ENCODE measurements at regions not wholly inside any gene's neighbourhood (a gene's known extent, or its start where the extent isn't known, plus 50 kb on each side); places are given as distances from the start of the nearest gene placed in this dataset.
"Not testable (repeated sequence)": the region's sequence is repeated elsewhere in the genome, so short reads cannot be mapped to it uniquely, and the experiment has no call there.

DNA sequence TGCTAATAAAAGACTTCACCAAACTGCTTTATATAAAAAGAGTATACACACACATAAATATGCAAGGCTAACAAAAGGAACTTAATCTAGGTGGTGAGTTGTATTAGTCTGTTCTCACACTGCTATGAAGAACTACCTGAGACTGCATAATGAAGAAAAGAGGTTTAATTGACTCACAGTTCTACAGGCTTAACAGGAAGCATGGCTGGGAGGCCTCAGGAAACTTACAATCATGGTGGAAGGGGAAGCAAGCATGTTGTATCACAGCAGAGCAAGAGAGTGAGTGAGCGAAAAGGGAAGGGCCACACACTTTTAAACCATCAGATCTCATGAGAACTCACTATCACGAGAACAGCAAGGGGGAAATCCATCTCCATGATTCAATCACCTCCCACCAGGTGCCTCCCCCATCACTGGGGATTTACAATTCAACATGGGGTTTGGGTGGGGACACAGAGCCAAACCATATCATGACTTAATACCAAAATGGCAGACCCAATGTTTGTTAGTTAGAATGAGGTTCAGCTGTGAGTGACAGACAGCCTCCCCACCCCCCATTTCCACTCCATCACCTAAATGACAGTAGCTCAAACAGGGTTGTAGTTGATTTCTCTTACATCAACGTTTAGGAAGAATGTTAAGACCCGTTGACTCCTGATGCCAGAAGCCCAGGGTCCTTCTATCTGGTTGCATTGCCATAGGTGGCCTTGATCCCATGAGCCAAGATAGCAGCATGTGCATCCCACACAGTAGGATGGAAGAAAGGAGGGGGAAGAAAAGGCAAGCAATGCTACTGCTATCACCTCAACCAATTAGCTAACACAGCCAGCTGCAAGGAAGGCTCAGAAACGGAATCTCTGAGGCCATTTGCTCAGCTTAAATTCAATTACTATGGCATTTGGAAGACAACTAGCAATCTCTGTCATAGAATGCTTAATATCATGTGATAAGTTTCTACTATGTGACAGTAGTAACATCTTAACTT is 77.0 kb downstream of the CCDC71L start:
- DNase-seq, result no peak

DNA sequence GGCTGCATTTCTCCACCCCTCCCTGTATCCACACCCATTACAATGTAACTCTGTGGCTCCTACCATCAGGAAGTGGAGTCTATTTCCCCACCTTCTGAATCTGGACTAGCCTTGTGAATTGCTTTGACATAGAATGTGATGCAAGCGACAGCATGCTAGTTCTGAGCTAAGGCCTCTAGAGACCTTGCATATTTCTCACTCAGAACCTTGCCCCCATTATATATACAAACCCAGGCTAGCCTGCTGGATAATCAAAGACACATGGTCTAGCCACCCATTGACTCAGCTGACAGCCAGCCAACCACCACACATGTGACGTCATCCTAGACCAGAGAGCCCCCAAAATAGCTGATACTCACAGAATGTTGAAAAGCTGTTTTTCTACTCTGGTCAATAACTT is 77.9 kb downstream of the CCDC71L start:
- DNase-seq, result no peak

DNA sequence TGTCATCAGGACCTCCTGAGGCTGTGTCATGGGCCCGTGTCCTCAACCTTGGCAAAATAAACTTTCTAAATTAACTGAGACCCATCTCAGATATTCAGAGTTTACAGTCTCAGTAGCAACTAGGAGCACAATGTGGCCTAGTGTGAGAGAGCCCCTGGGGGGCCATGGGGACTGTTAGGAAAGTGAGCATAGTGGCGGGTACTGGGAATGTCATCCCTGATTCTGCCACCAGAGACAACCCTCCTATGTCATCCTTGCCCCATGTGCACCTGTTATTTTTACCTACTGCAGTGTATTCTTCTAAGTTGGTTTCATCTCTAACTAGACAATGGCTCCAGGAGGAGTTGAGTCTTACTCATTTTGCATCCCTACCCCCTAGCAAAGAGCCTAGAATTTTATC is 78.6 kb downstream of the CCDC71L start:
- no peak for DNase-seq

DNA sequence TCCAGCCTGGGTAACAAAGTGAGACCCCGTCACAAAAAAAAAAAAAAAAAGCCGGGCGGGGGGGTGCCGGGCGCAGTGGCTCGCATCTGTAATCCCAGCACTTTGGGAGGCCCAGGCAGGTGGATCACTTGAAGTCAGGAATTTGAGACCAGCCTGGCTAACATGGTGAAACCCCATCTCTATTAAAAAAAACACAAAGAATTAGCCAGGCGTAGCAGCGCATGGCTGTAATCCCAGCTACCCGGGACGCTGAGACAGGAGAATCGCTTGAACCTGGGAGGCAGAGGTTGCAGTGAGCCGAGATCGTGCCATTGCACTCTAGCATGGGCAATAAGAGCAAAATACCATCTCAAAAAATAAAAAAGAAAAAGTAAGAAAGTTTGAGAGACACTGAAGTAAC is 81.9 kb downstream of the CCDC71L start:
- not testable (repeated sequence) for DNase-seq

DNA sequence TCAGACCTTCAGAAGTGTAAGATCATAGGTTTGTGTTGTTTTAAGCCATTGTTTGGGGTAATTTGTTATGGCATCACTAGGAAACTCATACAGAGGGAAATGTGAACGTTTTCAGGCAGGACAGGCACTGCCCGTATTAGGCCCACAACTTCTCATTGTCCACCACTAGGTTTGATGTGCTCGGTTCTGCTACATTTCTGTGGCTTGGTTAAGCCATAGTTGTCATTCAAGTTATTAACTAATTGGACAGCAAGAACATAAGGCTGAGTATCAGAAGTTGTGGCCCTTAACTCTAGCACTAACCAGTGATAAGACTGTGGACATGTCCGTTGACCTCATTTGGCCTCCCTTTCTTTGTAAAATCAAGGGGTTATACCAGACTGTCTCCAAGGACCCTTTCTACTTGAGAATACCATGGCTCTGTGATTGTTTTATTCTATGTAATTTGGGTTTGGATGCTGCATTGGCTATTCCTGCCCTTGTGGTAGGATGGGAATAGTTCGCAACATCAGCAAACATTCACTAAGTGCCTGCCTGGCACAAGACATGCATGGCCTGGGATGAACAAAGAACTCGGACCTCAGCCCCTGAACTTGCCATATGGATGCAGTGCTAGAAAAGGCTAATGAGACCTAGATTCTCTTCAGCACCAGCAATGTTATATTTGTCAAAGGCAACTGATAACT is 85.7 kb downstream of the CCDC71L start:
- DNase-seq, result no peak

DNA sequence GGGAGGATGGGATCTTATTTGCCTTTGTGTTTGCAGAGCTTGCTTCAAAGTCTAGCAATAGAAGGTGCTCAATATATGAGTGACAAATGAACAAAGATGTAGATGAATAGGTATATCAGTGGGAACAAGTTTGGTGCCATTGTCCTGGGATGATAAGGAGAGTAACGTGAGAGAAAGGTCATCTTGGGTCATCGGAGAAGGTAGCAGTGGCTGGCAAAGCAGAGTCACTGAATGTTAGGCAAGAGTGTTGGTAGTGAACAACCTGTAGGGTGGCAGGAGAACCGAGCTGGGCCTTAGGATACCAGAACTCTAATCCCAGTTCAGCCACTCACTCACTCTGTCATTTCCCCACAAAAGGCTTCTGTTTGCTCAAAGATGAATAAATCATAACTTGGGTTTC is 87.2 kb downstream of the CCDC71L start:
- DNase-seq, result no peak

DNA sequence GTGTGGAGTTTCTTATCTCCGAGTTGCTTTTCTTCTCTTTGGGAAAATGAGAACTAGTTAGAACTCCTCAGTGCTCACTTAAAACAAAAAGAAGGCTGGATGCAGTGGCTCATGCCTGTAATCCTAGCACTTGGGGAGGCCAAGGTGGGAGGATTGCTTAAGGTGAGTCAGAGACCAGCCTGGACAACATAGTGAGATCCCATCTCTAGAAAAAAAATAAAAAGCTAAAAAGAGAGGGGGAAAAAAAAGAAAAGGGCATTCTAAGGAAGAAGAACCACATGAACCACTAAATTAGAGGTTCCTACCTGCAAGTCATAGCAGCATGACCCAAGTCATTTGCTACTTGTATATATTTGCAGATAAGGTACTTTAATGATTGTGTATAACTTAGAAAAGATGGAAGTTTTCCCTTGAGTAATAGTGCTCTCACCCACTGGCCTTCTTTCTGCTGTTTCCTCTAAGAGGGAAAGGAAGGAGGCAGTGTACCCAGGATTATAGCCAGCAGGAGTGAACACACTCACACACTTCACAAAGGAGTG is 87.8 kb downstream of the CCDC71L start:
- DNase-seq, result no peak

DNA sequence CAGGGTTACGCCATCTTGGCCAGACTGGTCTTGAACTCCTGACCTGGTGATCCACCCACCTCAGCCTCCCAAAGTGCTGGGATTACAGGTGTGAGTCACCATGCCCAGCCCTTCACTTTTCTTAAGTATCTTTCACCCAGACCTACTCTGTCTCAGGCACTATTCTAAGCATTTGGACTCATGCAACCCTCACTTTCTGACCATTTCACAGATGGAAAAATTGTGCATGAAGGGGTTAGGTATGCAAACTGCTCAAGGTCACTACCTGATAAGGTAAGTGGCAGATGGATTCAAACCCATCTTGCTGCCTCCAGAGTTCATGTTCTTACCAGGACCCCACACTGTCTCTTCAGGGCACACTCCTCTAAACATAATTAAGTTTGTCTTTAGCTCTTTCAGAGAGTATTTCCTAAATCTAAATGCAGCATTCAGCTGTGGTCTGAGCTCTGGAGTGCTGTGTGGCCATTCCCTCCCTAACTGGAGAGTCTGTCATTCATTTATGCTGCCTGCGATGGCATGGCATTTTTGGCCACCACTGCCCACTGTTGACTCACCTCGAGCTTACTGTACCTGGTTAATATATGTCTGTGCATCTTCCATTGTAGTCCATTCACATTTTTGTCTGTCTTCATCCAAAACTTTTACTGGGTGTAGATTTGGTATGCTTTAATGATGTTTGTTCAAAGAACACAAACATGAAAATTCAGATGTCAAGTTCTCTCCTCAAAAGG is 88.4 kb downstream of the CCDC71L start:
- DNase-seq, result no peak

DNA sequence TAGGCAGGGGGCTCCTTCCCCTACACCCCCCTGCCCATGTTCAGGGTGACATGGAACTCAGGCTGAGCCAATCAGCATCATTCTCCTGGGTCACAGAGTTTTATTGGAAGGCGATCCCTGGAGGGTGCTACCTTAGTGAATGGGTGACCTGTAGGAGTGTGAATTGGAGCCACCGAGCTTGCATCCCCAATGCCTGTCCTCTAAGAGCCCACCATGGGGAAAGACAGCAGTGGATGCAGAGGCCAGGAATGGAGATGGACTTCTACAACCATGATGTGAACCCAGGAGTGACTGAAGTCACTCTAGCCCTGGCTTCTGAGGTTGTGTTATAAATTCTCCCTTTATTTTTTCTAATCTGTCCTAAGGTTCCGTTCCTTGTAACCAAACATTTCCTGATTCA is 89.4 kb downstream of the CCDC71L start:
- DNase-seq, result no peak

DNA sequence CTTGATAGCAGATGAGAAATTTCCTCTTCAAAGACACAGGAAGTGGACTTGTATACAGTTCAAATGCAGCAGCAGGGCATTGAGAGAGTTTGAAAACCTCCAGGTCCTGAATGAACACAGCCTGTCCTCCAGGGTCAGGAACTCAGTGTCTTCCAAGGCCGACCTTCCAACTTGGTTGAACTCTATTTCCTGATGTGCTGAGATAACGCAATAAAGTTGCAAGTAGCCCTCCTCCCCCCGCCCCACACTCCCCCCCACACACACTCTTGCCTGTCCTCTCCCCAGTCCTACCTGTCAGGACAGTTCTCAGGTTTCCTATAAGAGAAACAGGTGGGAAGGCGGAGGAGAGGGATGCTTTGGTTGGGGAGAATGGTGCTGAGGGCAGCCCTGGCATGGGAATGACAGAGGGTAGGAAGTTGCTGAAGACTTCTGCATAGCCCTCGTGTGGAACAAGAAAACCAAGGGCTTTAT is 90.0 kb downstream of the CCDC71L start:
- no peak for DNase-seq

DNA sequence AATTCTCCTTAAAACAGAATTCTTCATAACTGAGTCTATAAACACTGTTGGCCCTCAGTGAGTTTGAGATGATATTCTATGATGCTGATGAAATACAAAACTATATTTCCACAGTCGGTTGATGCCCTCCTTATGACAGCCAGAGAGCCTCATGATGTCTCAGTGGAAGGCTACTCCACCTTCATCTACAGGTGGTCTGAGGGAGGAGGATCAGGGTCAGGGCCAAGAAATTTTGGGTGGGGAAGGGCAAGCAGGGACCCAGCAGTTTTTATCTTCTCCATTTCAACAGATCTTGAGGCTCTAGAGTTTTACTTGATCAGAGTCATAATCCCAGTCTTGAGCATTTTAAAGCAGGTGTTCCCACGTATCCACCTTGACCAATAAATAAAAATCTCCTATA is 90.8 kb downstream of the CCDC71L start:
- DNase-seq, result no peak

DNA sequence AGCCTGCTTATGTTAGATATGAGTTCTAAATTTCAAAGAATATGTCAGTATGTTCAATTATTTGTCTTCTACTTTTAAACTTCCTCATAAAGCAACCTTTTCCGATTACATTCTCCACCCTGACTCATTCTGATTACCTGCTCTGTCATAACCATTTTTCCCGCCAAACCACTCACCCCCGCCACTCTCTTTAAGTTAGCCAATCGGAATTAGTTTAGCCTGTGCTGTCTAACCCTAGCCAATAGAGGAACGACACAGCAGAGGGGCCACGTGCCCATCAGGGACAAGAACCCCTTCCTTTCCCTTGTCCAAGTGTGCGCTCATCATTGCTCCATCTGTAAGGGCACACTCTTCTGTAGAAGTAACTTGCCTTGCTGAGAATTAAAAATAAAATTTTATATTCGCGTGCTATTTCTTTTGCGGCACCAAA is 91.4 kb downstream of the CCDC71L start:
- no peak for DNase-seq

DNA sequence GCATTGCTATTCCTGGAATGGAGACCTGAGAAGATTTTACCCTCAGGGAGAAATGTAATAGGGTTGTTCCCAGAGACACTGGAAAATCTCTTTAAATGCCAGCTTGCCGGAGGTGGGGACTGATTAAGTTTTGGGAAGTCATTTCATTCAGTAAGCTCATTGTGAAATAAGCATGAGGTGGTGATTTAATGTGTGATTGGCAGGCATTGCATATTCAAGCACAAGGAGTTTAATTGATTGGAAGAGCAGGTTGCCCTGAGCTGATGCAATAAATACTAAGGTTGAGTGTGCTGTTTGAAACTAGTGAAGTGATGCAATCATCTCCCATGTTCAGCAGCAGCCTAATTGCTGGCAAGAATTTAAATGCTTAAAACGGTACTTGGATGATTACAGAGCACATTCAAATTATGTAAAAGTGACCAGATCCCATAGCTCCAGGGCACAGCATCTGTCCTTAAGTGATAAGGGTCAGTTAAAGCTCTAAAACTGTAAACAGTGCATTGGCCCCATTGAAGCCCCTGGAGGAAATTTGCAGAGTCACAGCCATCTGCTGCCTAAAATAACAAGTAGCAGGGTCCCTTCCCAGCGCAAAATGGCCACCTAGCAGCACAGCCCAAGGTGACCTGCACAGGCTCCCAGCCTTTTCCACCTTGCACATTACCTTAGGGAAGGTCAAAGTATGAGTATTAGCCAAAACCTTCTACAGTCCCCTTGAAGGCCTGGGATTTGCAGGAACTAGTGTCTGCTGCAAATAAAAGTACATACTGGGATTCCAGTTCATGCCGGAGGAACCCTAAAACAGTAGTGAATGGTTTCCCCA is 92.1 kb downstream of the CCDC71L start:
- DNase-seq, result peak; percentile 41

DNA sequence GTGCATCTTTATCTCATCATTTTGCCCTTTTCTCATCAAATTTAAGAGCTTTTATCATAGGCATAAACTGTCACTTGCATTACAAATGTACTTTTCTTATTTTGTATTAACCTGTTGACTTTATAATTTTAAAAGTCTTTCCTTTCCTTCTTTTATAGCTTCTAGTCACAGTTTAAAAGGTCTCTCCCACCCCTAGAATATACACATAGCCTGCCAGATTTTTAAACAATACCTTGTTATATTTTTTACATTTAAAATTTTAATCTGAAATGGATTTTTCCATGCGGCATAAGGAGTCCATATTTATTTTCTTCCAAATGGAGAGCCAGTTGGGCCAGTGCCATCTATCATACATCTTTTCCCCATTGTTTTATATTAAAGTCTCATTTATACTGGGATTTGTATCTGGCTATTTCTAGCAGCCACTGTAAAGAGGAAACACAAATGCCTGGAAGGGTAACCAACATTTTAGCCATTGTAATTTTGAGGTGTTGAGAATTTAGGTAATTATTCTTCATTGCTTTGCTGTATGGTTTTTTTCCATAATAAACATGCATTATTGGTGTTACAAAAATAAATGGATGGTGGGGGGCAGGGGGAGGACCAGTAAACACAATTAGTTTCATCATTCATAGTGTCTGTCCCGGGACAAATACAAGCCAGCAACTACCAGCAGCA is 92.8 kb downstream of the CCDC71L start:
- DNase-seq, result no peak

DNA sequence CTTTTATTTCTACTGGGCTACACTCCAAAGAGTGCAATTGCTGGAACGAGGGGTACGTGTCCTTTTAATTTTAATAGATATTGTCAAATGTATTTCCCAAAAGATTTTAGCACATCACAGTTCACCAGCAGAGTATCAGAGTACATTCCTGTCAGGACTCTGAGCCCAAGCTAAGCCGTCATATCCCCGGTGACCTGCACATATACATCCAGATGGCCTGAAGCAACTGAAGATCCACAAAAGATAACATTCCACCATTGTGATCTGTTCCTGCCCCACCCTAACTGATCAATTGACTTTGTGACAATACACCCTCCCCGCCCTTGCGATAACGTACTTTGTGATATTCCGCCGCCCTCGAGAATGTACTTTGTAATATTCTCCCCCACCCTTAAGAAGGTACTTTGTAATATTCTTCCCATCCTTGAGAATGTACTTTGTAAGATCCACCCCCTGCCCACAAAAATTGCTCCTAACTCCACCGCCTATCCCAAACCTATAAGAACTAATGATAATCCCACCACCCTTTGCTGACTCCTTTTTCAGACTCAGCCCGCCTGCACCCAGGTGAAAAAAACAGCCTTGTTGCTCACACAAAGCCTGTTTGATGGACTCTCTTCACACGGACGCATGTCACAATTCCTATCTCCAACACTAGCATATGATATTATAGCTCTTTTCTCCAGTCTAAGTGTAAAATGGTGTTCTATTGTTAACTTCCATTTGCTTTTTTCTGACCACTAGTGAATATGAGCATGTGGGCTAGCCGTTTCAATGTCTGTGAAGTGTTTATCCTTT is 93.6 kb downstream of the CCDC71L start:
- not testable (repeated sequence) for DNase-seq

DNA sequence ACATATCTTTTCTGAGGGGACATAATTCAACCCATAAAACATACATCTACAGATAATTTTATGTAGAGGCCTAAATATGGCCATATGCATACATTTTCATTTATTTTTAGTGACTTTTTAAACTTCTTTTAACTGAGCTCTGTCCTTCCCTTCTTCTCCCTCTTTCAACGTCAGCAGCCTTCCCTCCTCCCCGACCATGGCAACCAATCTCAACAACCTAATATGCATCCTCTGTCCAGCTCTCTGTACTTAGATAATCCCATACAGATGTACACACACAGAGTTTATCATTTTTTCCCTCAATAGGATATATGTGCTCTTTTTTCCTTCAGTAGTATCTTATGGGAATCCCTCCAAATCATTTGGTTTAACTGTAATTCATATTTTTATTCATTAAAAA is 94.3 kb downstream of the CCDC71L start:
- no peak for DNase-seq

DNA sequence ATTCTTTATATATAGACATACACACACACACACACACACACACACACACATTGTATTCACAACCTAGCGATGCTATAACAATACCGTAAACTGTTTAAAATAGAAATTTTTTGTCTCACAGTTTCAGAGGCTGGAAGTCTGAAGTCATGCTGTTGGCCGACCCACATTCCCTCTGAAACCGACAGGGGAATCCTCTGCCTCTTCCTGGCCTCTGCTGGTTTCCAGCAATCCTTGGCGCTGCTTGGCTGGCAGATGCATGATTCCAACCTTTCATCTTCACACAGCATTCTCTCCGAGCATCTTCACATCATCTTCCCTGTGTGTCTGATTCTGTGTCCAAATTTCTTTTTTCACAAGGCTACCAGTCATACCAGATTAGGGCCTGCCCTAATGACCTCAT is 94.8 kb downstream of the CCDC71L start:
- DNase-seq, result no peak

DNA sequence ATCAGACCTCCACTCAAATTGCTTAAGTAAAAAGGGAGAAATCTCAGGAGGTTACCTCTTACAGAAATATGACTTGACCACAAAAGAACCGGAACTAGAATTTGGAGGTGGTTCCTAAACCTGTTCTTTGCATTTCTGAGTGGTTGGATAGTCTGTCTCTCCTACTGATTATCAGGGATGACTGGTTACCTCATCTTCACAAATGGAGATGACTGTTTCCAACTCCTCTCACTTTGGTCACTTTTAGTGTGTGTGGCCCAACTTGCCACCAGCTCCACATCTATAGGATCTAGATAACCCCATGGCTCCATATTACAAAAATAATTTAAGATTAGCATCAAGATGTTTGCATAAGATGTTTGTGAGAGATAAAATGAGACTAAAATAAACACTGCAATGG is 95.5 kb downstream of the CCDC71L start:
- no peak for DNase-seq

DNA sequence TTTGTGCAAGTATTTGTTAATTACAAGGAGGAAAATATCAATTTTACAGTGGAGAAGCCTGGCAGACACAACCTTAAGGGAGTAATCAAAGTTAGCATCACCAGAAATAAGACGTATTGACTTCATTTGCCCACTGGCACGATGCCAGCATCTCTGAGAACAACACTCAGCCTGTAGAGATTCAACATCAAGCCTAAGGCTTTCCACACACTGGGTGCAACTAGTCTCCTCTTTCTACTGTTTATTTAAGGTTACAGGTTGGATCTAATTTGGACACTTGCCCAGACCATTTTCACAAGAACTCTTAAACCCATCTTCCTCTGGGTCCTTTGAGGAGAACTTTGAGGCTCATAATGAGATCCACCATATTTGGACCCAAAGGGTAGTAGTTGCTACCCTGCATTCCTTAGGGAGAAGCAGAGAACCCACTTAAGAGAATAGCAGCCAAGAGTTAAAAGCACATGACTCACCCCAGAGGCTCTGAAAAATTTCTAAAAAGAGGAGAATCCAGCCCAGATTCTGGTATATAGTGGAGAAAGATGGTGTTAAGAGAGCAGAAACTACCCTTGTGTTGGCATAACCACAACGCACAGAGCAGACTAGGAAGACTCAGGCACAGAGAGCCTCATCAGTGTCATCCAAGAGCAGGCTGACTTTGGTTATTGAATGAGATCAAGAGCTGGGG is 97.3 kb downstream of the CCDC71L start:
- DNase-seq, result no peak

Measured in NCI-H2081 treated with DMSO at 0.1 percent for 48 hours (cell line).